Caco-2 (cell line): ENCODE measurements at regions not wholly inside any gene's neighbourhood (a gene's known extent, or its start where the extent isn't known, plus 50 kb on each side); places are given as distances from the start of the nearest gene placed in this dataset.

Experiments used
- BruUV-seq: library from RNA; stranded (reverse); fragments of 400-500 nt; replicated peaks from 2 replicates; lab custom pipeline; 2021; lab: Mats Ljungman, UMichigan
- CTCF ChIA-PET: fragments of 300-600 bp; sonication (Branson Sonifier 250); formaldehyde crosslinking; loops from one replicate; lab custom pipeline; 2022; ENCODE audit warnings: antibody characterized with exemption; lab: Charles Lee
- POLR2A ChIA-PET: fragments of 300-600 bp; sonication (Branson Sonifier 250); formaldehyde crosslinking; loops from one replicate; lab custom pipeline; 2022; ENCODE audit warnings: antibody characterized with exemption; lab: Charles Lee
- DNase-seq, 2 experiments: peaks; one replicate each; pipeline versions ENCODE4 v3.0.0 to v3.0.0-alpha.2; 2020 to 2022
- H3K27me3 ChIP-seq: replicated peaks from 2 replicates; pipeline ENCODE4 v1.6.0; 2011; ENCODE audit warnings: low read length; ENCODE audit not compliant: control insufficient read depth, insufficient read depth
- H3K36me3 ChIP-seq: 2 replicates; pipeline ENCODE4 v1.5.1; 2011; ENCODE audit warnings: low read length; ENCODE audit not compliant: control insufficient read depth, insufficient read depth
- H3K4me1 ChIP-seq: fragments of 250-450 bp; sonication (Bioruptor Pico); 2 replicates; pipeline ENCODE4 v1.5.1; 2020; ENCODE audit warnings: mild to moderate bottlenecking
- H3K4me3 ChIP-seq: 2 replicates; pipeline ENCODE4 v1.5.1; 2011; ENCODE audit warnings: low read depth, mild to moderate bottlenecking, control low read depth, low read length
- H3K9me3 ChIP-seq: fragments of 250-450 bp; sonication (Bioruptor Pico); 2 replicates; pipeline ENCODE4 v1.5.1; 2020; ENCODE audit warnings: mild to moderate bottlenecking, moderate library complexity
- H3K27ac Mint-ChIP-seq: one replicate; pipeline ENCODE4 v1.8.0; 2022; ENCODE audit warnings: mixed read lengths; ENCODE audit not compliant: unreplicated experiment
- H3K27me3 Mint-ChIP-seq: one replicate; pipeline ENCODE4 v1.8.0; 2022; ENCODE audit warnings: mixed read lengths; ENCODE audit not compliant: insufficient read depth, unreplicated experiment
- H3K36me3 Mint-ChIP-seq: one replicate; pipeline ENCODE4 v1.8.0; 2022; ENCODE audit warnings: mild to moderate bottlenecking, mixed read lengths; ENCODE audit not compliant: insufficient read depth, unreplicated experiment
- H3K4me1 Mint-ChIP-seq: one replicate; pipeline ENCODE4 v1.8.0; 2022; ENCODE audit warnings: low read depth, mixed read lengths; ENCODE audit not compliant: unreplicated experiment
- H3K4me3 Mint-ChIP-seq: one replicate; pipeline ENCODE4 v1.8.0; 2022; ENCODE audit warnings: mild to moderate bottlenecking, moderate library complexity, mixed read lengths; ENCODE audit not compliant: unreplicated experiment
- H3K9me3 Mint-ChIP-seq: one replicate; pipeline ENCODE4 v1.8.0; 2022; ENCODE audit warnings: mixed read lengths; ENCODE audit not compliant: unreplicated experiment
- CTCF ChIP-seq, 2 experiments: fragments of 200-600 bp in 1 of 2; IDR thresholded peaks; 1 replicate in 1 of 2; 2 replicates in 1 of 2; pipeline versions ENCODE4 v1.5.1 to v1.8.0; 2011 to 2022; ENCODE audit warnings: antibody characterized with exemption in 1 of 2, control low read depth in 1 of 2, inconsistent platforms in 1 of 2, low read depth in 1 of 2, low read length in 1 of 2, mild to moderate bottlenecking in 1 of 2, moderate library complexity in 1 of 2; ENCODE audit not compliant: insufficient read depth in 1 of 2, severe bottlenecking in 1 of 2, unreplicated experiment in 1 of 2
- intact Hi-C: fragments of 100-400 bp; cut with micrococcal nuclease; formaldehyde crosslinking; loops from one replicate; pipeline ENCODE4 v1.10.0; 2022; ENCODE audit not compliant: unreplicated experiment

DNA sequence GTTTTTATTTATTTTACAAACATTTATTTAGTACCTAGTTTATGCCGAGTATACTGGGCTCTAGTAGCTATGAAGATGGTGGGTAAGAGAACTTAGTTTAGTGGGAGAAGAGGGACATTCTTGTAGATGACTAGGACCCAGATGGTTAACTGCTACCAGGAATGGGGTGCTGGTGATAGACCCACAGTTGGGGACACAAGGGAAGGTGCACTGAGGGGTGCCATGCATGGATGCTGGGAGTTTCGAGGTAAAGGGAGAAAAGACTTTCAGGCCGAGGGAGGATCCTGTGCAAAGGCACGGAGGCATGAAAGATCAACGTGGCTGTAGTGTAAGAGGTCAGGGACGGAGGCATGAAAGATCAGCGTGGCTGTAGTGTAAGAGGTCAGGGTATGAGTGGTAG, 204.2 kb upstream of the HABP2 start:
- intact Hi-C loops = no loop called here
- ChIA-PET POLR2A (no interaction called here), CTCF (no interaction called here)
- Mint-ChIP-seq H3K27me3 (peaks cover 12% of the 10 kb centered on the region), H3K9me3 (peaks cover 10% of the 10 kb centered on the region), H3K4me1 (no peaks in the 10 kb centered on the region), H3K36me3 (no peaks in the 10 kb centered on the region), H3K4me3 (no peak overlapping the region), H3K27ac (no peak overlapping the region)
- no peaks in the 10 kb centered on the region for H3K4me1 ChIP-seq
- H3K27me3 ChIP-seq = no peaks in the 10 kb centered on the region
- no TSS peak for BruUV-seq
- H3K9me3 ChIP-seq = no peaks in the 10 kb centered on the region
- no peak for TF ChIP-seq CTCF (IDR thresholded peaks at IDR 0.05; ENCODE audit: insufficient read depth in 1 of 2, low read depth in 1 of 2, low read length in 1 of 2, severe bottlenecking in 1 of 2, unreplicated experiment in 1 of 2)
- no peaks in the 10 kb centered on the region for H3K36me3 ChIP-seq
- no peak overlapping the region for H3K4me3 ChIP-seq
- DNase-seq = no peak

- CTCF ChIA-PET = no interaction called here
- no peaks in the 10 kb centered on the region for H3K4me1 Mint-ChIP-seq
- no peak overlapping the region for H3K4me3 Mint-ChIP-seq
- Histone ChIP-seq H3K36me3 (no peaks in the 10 kb centered on the region), H3K27me3 (no peaks in the 10 kb centered on the region), H3K4me1 (no peaks in the 10 kb centered on the region), H3K4me3 (no peak overlapping the region), H3K9me3 (no peaks in the 10 kb centered on the region)
- TF ChIP-seq CTCF (IDR thresholded peaks at IDR 0.05; ENCODE audit: insufficient read depth in 1 of 2, low read depth in 1 of 2, low read length in 1 of 2, severe bottlenecking in 1 of 2, unreplicated experiment in 1 of 2) = no peak
- POLR2A ChIA-PET = no interaction called here
- no peaks in the 10 kb centered on the region for H3K36me3 Mint-ChIP-seq
- intact Hi-C loops = no loop called here
- H3K9me3 Mint-ChIP-seq = peaks cover 10% of the 10 kb centered on the region
- peaks cover 14% of the 10 kb centered on the region for H3K27me3 Mint-ChIP-seq
- H3K27ac Mint-ChIP-seq = no peak overlapping the region
- no TSS peak for BruUV-seq
- no peak for DNase-seq
These were observed 202.4 kb upstream of the HABP2 start for GRCh38 chr10:113350311-113351040.

- ChIA-PET CTCF (no interaction called here), POLR2A (no interaction called here)
- Histone ChIP-seq H3K36me3 (no peaks in the 10 kb centered on the region), H3K27me3 (no peaks in the 10 kb centered on the region; the same call in 1 of the 2 replicates), H3K4me1 (no peaks in the 10 kb centered on the region), H3K4me3 (no peak overlapping the region), H3K9me3 (no peaks in the 10 kb centered on the region)
- Mint-ChIP-seq H3K27ac (no peak overlapping the region), H3K36me3 (no peaks in the 10 kb centered on the region), H3K4me3 (no peak overlapping the region), H3K27me3 (peaks cover 7% of the 10 kb centered on the region), H3K9me3 (no peaks in the 10 kb centered on the region), H3K4me1 (no peaks in the 10 kb centered on the region)
- BruUV-seq = no TSS peak
- DNase-seq = no peak
- TF ChIP-seq CTCF (IDR thresholded peaks at IDR 0.05; ENCODE audit: insufficient read depth in 1 of 2, low read depth in 1 of 2, low read length in 1 of 2, severe bottlenecking in 1 of 2, unreplicated experiment in 1 of 2) = no peak
- intact Hi-C loops = no loop called here
These were observed 198.1 kb upstream of the HABP2 start for GRCh38 chr10:113354711-113355110.
